ENCODE measurements at regions not wholly inside any gene's neighbourhood (a gene's known extent, or its start where the extent isn't known, plus 50 kb on each side); places are given as distances from the start of the nearest gene placed in this dataset.

- TF ChIP-seq, protein P1, sequence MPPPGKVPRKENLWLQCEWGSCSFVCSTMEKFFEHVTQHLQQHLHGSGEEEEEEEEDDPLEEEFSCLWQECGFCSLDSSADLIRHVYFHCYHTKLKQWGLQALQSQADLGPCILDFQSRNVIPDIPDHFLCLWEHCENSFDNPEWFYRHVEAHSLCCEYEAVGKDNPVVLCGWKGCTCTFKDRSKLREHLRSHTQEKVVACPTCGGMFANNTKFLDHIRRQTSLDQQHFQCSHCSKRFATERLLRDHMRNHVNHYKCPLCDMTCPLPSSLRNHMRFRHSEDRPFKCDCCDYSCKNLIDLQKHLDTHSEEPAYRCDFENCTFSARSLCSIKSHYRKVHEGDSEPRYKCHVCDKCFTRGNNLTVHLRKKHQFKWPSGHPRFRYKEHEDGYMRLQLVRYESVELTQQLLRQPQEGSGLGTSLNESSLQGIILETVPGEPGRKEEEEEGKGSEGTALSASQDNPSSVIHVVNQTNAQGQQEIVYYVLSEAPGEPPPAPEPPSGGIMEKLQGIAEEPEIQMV (tag; conservative IDR thresholded peaks at IDR 0.05; ENCODE audit: low read depth): no peak
- TF ChIP-seq ZBTB33 (CRISPR knock-in tag; IDR thresholded peaks at IDR 0.05) (no peak), SNRNP70 (optimal IDR thresholded peaks at IDR 0.05; ENCODE audit: low read depth, low read length) (no peak)
Measured at GRCh38 chr15:25246641-25247406, 192.0 kb downstream of the UBE3A start (continued).

DNA sequence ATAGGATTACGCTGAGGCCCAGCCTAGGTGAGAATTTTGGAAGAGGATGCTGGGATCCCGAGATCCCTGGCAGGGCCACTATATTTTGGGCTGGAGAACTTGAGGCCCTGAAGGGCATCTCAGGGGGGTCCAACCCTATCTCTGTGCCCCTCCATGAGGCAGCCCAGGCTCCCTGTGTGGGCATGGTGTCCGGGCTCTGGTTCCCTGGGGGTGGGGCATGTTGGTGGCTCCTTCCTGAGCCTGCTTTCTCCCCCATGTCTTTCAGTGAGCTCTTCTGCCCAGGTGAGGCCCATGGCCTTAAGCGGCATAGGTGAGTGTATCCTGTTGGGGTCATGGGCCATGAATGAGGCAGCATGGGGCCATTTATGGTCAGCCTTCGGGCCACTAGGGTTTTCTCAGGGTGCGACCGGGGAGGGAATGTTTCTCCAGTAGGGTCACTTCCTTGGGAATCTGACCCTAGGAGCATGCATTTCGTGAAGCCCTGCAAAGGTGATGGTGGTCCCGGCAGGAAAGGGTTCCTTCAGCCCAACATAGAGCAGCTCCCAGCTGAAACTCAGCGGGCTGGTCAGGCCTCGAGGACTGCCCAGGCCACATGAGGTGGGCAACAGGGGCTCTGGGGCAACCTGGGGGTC lies 191.3 kb downstream of the UBE3A start:
- intact Hi-C loops (cut with micrococcal nuclease): no loop called here
- CTCF ChIA-PET (ENCODE audit: low intra/inter-chr PET ratio): no interaction called here
- no peak for FAIRE-seq
- TF ChIP-seq ZNF436 (CRISPR knock-in tag; IDR thresholded peaks at IDR 0.05) (no peak), POLR2AphosphoS2 (IDR thresholded peaks at IDR 0.05; ENCODE audit: low read length) (no peak), CEBPB (tag; IDR thresholded peaks at IDR 0.05) (no peak), OTX1 (CRISPR knock-in tag; IDR thresholded peaks at IDR 0.05) (no peak), MTA2 (IDR thresholded peaks at IDR 0.05; ENCODE audit: low read depth) (no peak), SAFB (IDR thresholded peaks at IDR 0.05; ENCODE audit: borderline replicate concordance, low read depth, low read length) (no peak)
- TF ChIP-seq, protein P2, sequence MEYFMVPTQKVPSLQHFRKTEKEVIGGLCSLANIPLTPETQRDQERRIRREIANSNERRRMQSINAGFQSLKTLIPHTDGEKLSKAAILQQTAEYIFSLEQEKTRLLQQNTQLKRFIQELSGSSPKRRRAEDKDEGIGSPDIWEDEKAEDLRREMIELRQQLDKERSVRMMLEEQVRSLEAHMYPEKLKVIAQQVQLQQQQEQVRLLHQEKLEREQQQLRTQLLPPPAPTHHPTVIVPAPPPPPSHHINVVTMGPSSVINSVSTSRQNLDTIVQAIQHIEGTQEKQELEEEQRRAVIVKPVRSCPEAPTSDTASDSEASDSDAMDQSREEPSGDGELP (CRISPR knock-in tag; IDR thresholded peaks at IDR 0.05; ENCODE audit: borderline replicate concordance): no peak
- TF ChIP-seq, protein P3, sequence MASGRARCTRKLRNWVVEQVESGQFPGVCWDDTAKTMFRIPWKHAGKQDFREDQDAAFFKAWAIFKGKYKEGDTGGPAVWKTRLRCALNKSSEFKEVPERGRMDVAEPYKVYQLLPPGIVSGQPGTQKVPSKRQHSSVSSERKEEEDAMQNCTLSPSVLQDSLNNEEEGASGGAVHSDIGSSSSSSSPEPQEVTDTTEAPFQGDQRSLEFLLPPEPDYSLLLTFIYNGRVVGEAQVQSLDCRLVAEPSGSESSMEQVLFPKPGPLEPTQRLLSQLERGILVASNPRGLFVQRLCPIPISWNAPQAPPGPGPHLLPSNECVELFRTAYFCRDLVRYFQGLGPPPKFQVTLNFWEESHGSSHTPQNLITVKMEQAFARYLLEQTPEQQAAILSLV (tag; IDR thresholded peaks at IDR 0.05): no peak

More for the DNA sequence above, 191.3 kb downstream of the UBE3A start:
- H2AFZ ChIP-seq (ENCODE audit: low read depth, low read length): no peak overlapping the region
- no peak overlapping the region for H3K4me3 ChIP-seq
- H3K27ac ChIP-seq (ENCODE audit: extremely low read depth, low read depth, low read length): no peak overlapping the region
- no peaks in the 10 kb centered on the region for H3K9me1 ChIP-seq (ENCODE audit: control insufficient read depth, insufficient read depth, low read length)
- no peak overlapping the region for H3K9ac ChIP-seq (ENCODE audit: insufficient read depth in 1 of 2, low read depth in 2 of 2, low read length in 2 of 2)
- H4K20me1 ChIP-seq (replicated peaks; ENCODE audit: control insufficient read depth, insufficient read depth, low read length): no peaks in the 10 kb centered on the region
- H3K4me1 ChIP-seq (replicated peaks in 1 of 2; ENCODE audit: control insufficient read depth in 2 of 2, insufficient read depth in 2 of 2, low read length in 2 of 2): no peaks in the 10 kb centered on the region
- no peak for ATAC-seq
- no peaks in the 10 kb centered on the region for H3K9me3 ChIP-seq (replicated peaks; ENCODE audit: control insufficient read depth, insufficient read depth, low read depth, low read length)
- H3K79me2 ChIP-seq (ENCODE audit: control insufficient read depth, insufficient read depth, low read length): no peaks in the 10 kb centered on the region
- H3K27me3 ChIP-seq (ENCODE audit: control insufficient read depth in 2 of 2, insufficient read depth in 2 of 2, low read length in 2 of 2): no peaks in the 10 kb centered on the region
- no peak for DNase-seq (ENCODE audit: extremely low read depth in 1 of 4, low spot score in 3 of 4)
- no TSS peak for BruUV-seq (replicated peaks)
- POLR2A ChIA-PET: no interaction called here
- WGBS (ENCODE audit: insufficient coverage, low coverage, missing lambda C conversion rate): 0% methylated on average over 9 of the region's 11 CpGs
- H3K36me3 ChIP-seq (ENCODE audit: control insufficient read depth, insufficient read depth, low read length): no peaks in the 10 kb centered on the region
- in situ Hi-C loops (cut with MboI): no loop called here
- no peak overlapping the region for H3K4me2 ChIP-seq (ENCODE audit: insufficient read depth, low read length)
